ENCODE measurements at regions not wholly inside any gene's neighbourhood (a gene's known extent, or its start where the extent isn't known, plus 50 kb on each side); places are given as distances from the start of the nearest gene placed in this dataset.

- no peaks in the 10 kb centered on the region for H3K4me1 ChIP-seq
- ATAC-seq (no peak), DNase-seq (no peak)
- no peak overlapping the region for H3K27ac ChIP-seq
- H3K36me3 ChIP-seq = no peaks in the 10 kb centered on the region
- no peaks in the 10 kb centered on the region for H3K9me3 ChIP-seq
- H3K4me3 ChIP-seq = no peak overlapping the region
- TF ChIP-seq, protein P1, sequence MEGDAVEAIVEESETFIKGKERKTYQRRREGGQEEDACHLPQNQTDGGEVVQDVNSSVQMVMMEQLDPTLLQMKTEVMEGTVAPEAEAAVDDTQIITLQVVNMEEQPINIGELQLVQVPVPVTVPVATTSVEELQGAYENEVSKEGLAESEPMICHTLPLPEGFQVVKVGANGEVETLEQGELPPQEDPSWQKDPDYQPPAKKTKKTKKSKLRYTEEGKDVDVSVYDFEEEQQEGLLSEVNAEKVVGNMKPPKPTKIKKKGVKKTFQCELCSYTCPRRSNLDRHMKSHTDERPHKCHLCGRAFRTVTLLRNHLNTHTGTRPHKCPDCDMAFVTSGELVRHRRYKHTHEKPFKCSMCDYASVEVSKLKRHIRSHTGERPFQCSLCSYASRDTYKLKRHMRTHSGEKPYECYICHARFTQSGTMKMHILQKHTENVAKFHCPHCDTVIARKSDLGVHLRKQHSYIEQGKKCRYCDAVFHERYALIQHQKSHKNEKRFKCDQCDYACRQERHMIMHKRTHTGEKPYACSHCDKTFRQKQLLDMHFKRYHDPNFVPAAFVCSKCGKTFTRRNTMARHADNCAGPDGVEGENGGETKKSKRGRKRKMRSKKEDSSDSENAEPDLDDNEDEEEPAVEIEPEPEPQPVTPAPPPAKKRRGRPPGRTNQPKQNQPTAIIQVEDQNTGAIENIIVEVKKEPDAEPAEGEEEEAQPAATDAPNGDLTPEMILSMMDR (IDR thresholded peaks at IDR 0.05) = no peak
- TF ChIP-seq POLR2A (IDR thresholded peaks at IDR 0.05) = no peak
- WGBS, 4 donors = 77 to 88% (median 82%) methylated on average over 15 of the region's 15 CpGs
- intact Hi-C loops (cut with DNase I) = no loop called here
- H3K27me3 ChIP-seq = peaks cover 0 to 31% (median under 1%) of the 10 kb centered on the region in 9 donors
Measured at GRCh38 chr1:4599521-4599920, 54.9 kb upstream of the AJAP1 start.

- TF ChIP-seq, protein P1 (IDR thresholded peaks at IDR 0.05) = no peak
- no peak for TF ChIP-seq POLR2A (IDR thresholded peaks at IDR 0.05)
- Histone ChIP-seq H3K4me3 (no peak overlapping the region), H3K9me3 (no peaks in the 10 kb centered on the region), H3K36me3 (no peaks in the 10 kb centered on the region), H3K27ac (no peak overlapping the region), H3K27me3 (peaks cover 0 to 34% (median 0%) of the 10 kb centered on the region in 9 donors), H3K4me1 (no peaks in the 10 kb centered on the region)
- intact Hi-C loops (cut with DNase I) = no loop called here
- ATAC-seq (no peak), DNase-seq (no peak)
- WGBS, 4 donors = 28 to 89% (median 41%) methylated on average over 12 to 27 of the region's 27 CpGs
Measured at GRCh38 chr1:4599951-4600481, 54.4 kb upstream of the AJAP1 start.

- TF ChIP-seq, protein P1 (IDR thresholded peaks at IDR 0.05) = no peak
- no peak for TF ChIP-seq POLR2A (IDR thresholded peaks at IDR 0.05)
- Histone ChIP-seq H3K36me3 (no peaks in the 10 kb centered on the region), H3K27me3 (peaks cover 0 to 39% (median 5%) of the 10 kb centered on the region in 9 donors), H3K9me3 (no peaks in the 10 kb centered on the region), H3K4me1 (no peaks in the 10 kb centered on the region), H3K27ac (no peak overlapping the region), H3K4me3 (no peak overlapping the region)
- intact Hi-C loops (cut with DNase I) = no loop called here
- no peak for DNase-seq
- 83 to 87% (median 85%) methylated on average over 18 of the region's 18 CpGs for WGBS, 4 donors
- ATAC-seq = no peak
Measured at GRCh38 chr1:4600615-4601460, 53.6 kb upstream of the AJAP1 start.

- no peak for ATAC-seq
- no peak for TF ChIP-seq POLR2A (IDR thresholded peaks at IDR 0.05)
- TF ChIP-seq, protein P1 (IDR thresholded peaks at IDR 0.05) = no peak
- Histone ChIP-seq H3K4me1 (no peaks in the 10 kb centered on the region), H3K4me3 (no peak overlapping the region), H3K9me3 (no peaks in the 10 kb centered on the region), H3K27ac (no peak overlapping the region), H3K27me3 (peaks cover 0 to 42% (median 8%) of the 10 kb centered on the region in 9 donors), H3K36me3 (no peaks in the 10 kb centered on the region)
- WGBS, 4 donors = 69 to 81% (median 80%) methylated on average over 4 of the region's 4 CpGs
- DNase-seq = no peak
- intact Hi-C loops (cut with DNase I) = no loop called here
Measured at GRCh38 chr1:4601941-4602340, 52.5 kb upstream of the AJAP1 start.
